ENCODE measurements at regions not wholly inside any gene's neighbourhood (a gene's known extent, or its start where the extent isn't known, plus 50 kb on each side); places are given as distances from the start of the nearest gene placed in this dataset.

- H3K27ac ChIP-seq (replicated peaks) = no peak overlapping the region
- no peak overlapping the region for H3K4me3 ChIP-seq (replicated peaks; ENCODE audit: insufficient read depth, low read length)
- TF ChIP-seq, protein P1, sequence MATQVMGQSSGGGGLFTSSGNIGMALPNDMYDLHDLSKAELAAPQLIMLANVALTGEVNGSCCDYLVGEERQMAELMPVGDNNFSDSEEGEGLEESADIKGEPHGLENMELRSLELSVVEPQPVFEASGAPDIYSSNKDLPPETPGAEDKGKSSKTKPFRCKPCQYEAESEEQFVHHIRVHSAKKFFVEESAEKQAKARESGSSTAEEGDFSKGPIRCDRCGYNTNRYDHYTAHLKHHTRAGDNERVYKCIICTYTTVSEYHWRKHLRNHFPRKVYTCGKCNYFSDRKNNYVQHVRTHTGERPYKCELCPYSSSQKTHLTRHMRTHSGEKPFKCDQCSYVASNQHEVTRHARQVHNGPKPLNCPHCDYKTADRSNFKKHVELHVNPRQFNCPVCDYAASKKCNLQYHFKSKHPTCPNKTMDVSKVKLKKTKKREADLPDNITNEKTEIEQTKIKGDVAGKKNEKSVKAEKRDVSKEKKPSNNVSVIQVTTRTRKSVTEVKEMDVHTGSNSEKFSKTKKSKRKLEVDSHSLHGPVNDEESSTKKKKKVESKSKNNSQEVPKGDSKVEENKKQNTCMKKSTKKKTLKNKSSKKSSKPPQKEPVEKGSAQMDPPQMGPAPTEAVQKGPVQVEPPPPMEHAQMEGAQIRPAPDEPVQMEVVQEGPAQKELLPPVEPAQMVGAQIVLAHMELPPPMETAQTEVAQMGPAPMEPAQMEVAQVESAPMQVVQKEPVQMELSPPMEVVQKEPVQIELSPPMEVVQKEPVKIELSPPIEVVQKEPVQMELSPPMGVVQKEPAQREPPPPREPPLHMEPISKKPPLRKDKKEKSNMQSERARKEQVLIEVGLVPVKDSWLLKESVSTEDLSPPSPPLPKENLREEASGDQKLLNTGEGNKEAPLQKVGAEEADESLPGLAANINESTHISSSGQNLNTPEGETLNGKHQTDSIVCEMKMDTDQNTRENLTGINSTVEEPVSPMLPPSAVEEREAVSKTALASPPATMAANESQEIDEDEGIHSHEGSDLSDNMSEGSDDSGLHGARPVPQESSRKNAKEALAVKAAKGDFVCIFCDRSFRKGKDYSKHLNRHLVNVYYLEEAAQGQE (IDR thresholded peaks at IDR 0.05; ENCODE audit: insufficient replicate concordance, low read depth) = no peak
- TF ChIP-seq GABPA (IDR thresholded peaks at IDR 0.05; ENCODE audit: low read depth) = no peak
- TF ChIP-seq CTCF (IDR thresholded peaks at IDR 0.05; ENCODE audit: insufficient read depth, low read length) = no peak
- no peak for TF ChIP-seq POLR2AphosphoS5 (IDR thresholded peaks at IDR 0.05; ENCODE audit: low read depth)
- no peak for TF ChIP-seq SPI1 (IDR thresholded peaks at IDR 0.05; ENCODE audit: borderline replicate concordance, low read depth)
- DNase-seq (ENCODE audit: low read depth in 1 of 2, low spot score in 1 of 2) = no peak
- H3K27me3 ChIP-seq (ENCODE audit: insufficient read depth, poor library complexity, severe bottlenecking) = no peaks in the 10 kb centered on the region
Observed at GRCh38 chr18:51789871-51790270, 550.1 kb upstream of the DCC start.

DNA sequence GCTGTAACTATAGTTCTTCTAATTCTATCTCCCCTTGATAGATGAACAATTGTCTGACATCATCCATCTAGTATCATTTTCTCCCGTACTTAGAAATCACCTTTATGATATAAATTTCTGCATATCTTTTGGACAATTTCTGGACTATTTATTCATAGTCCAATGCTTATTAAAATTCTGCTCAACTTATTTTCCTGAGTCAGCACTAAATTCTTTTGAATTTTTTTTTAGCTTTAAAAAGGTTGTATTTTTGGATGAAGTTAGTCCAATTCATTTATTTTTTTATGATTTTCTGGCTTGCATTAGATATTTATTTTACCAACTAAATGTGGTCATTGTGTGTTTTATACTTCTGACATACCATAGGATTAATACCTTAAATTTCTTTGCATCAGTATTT is 538.5 kb upstream of the DCC start:
- no peak overlapping the region for H3K4me3 ChIP-seq (replicated peaks; ENCODE audit: insufficient read depth, low read length)
- TF ChIP-seq GABPA (IDR thresholded peaks at IDR 0.05; ENCODE audit: low read depth) (no peak), SPI1 (IDR thresholded peaks at IDR 0.05; ENCODE audit: borderline replicate concordance, low read depth) (no peak), POLR2AphosphoS5 (IDR thresholded peaks at IDR 0.05; ENCODE audit: low read depth) (no peak), CTCF (IDR thresholded peaks at IDR 0.05; ENCODE audit: insufficient read depth, low read length) (no peak)
- TF ChIP-seq, protein P1 (IDR thresholded peaks at IDR 0.05; ENCODE audit: insufficient replicate concordance, low read depth) = no peak
- DNase-seq (ENCODE audit: low read depth in 1 of 2, low spot score in 1 of 2) = no peak

GRCh38 chr18:51802569-51803428 is 537.2 kb upstream of the DCC start:
- DNase-seq (ENCODE audit: low read depth in 1 of 2, low spot score in 1 of 2) = no peak
- Histone ChIP-seq H3K27ac (replicated peaks) (no peak overlapping the region), H3K4me3 (replicated peaks; ENCODE audit: insufficient read depth, low read length) (no peak overlapping the region), H3K27me3 (ENCODE audit: insufficient read depth, poor library complexity, severe bottlenecking) (no peaks in the 10 kb centered on the region)
- TF ChIP-seq GABPA (IDR thresholded peaks at IDR 0.05; ENCODE audit: low read depth) = no peak
- TF ChIP-seq, protein P1 (IDR thresholded peaks at IDR 0.05; ENCODE audit: insufficient replicate concordance, low read depth) = no peak
- no peak for TF ChIP-seq CTCF (IDR thresholded peaks at IDR 0.05; ENCODE audit: insufficient read depth, low read length)
- no peak for TF ChIP-seq SPI1 (IDR thresholded peaks at IDR 0.05; ENCODE audit: borderline replicate concordance, low read depth)
- no peak for TF ChIP-seq POLR2AphosphoS5 (IDR thresholded peaks at IDR 0.05; ENCODE audit: low read depth)

More for the DNA sequence above, 538.5 kb upstream of the DCC start:
- no peaks in the 10 kb centered on the region for H3K27me3 ChIP-seq (ENCODE audit: insufficient read depth, poor library complexity, severe bottlenecking)
- no peak overlapping the region for H3K27ac ChIP-seq (replicated peaks)

Data from HL-60 (cell line).